PC-3 (cell line): ENCODE measurements at regions not wholly inside any gene's neighbourhood (a gene's known extent, or its start where the extent isn't known, plus 50 kb on each side); places are given as distances from the start of the nearest gene placed in this dataset.

ENCODE experiments used
- ATAC-seq: fragments of 200-7000 bp; cut with Tn5 transposase; 2 replicates; pipeline ENCODE4 v1.9.1; 2020; ENCODE audit warnings: mild to moderate bottlenecking, moderate library complexity
- BruUV-seq: library from RNA; stranded (reverse); fragments of 400-500 nt; replicated peaks from 2 replicates; lab custom pipeline; 2021; lab: Mats Ljungman, UMichigan
- CTCF ChIA-PET: fragments of 300-600 bp; sonication (Branson Sonifier 250); formaldehyde crosslinking; loops from one replicate; lab custom pipeline; 2022; ENCODE audit warnings: antibody characterized with exemption; lab: Charles Lee
- POLR2A ChIA-PET: fragments of 300-600 bp; sonication (Branson Sonifier 250); formaldehyde crosslinking; loops from one replicate; lab custom pipeline; 2022; ENCODE audit warnings: antibody characterized with exemption; ENCODE audit not compliant: unreplicated experiment; lab: Charles Lee
- DNase-seq: peaks from one replicate; pipeline ENCODE4 v3.0.0-alpha.2; 2015
- H2AFZ ChIP-seq: fragments of 300-600 bp; sonication (generic); 2 replicates; pipeline ENCODE4 v1.6.0; 2016; ENCODE audit warnings: antibody characterized with exemption, low read length
- H3F3A ChIP-seq: fragments of 300-600 bp; sonication (generic); one replicate; pipeline ENCODE4 v1.6.0; 2017; ENCODE audit warnings: antibody characterized with exemption, low read length, control low read depth, mild to moderate bottlenecking; ENCODE audit not compliant: unreplicated experiment
- H3K27ac ChIP-seq: fragments of 300-600 bp; sonication (generic); 2 replicates; pipeline ENCODE4 v1.5.1; 2016; ENCODE audit warnings: mild to moderate bottlenecking, low read length
- H3K27me3 ChIP-seq: fragments of 300-600 bp; sonication (generic); 2 replicates; pipeline ENCODE4 v1.6.1; 2016; ENCODE audit warnings: low read length, mixed read lengths
- H3K36me3 ChIP-seq: fragments of 300-600 bp; sonication (generic); 2 replicates; pipeline ENCODE4 v1.6.1; 2016; ENCODE audit warnings: low read depth, mixed run types, low read length, mixed read lengths
- H3K4me1 ChIP-seq: fragments of 300-600 bp; sonication (generic); 2 replicates; pipeline ENCODE4 v1.5.1; 2016; ENCODE audit warnings: low read length; ENCODE audit not compliant: insufficient read depth
- H3K4me2 ChIP-seq: fragments of 300-600 bp; sonication (generic); 2 replicates; pipeline ENCODE4 v1.6.0; 2016; ENCODE audit warnings: low read length
- H3K4me3 ChIP-seq: fragments of 300-600 bp; sonication (generic); 2 replicates; pipeline ENCODE4 v1.5.1; 2016; ENCODE audit warnings: mild to moderate bottlenecking, low read length, mixed read lengths
- H3K79me2 ChIP-seq: fragments of 300-600 bp; sonication (generic); 2 replicates; pipeline ENCODE4 v1.6.1; 2017; ENCODE audit warnings: low read length, mixed read lengths
- H3K9ac ChIP-seq: fragments of 300-600 bp; sonication (generic); 2 replicates; pipeline ENCODE4 v1.6.0; 2016; ENCODE audit warnings: mild to moderate bottlenecking, low read length
- H3K9me2 ChIP-seq: fragments of 300-600 bp; sonication (generic); replicated peaks from 2 replicates; pipeline ENCODE4 v1.6.1; 2016; ENCODE audit warnings: mixed run types, low read length, mixed read lengths
- H3K9me3 ChIP-seq: fragments of 300-600 bp; sonication (generic); 2 replicates; pipeline ENCODE4 v1.6.1; 2016; ENCODE audit warnings: low read length, mixed read lengths
- H4K20me1 ChIP-seq: fragments of 300-600 bp; sonication (generic); 2 replicates; pipeline ENCODE4 v1.6.1; 2016; ENCODE audit warnings: low read length, mixed read lengths
- EZH2 ChIP-seq: fragments of 300-600 bp; sonication (generic); IDR thresholded peaks from one replicate; pipeline ENCODE4 v1.6.1; 2017; ENCODE audit warnings: antibody characterized with exemption, mild to moderate bottlenecking, low read length; ENCODE audit not compliant: unreplicated experiment
- EZH2phosphoT487 ChIP-seq: fragments of 300-600 bp; sonication (generic); IDR thresholded peaks from 2 replicates; pipeline ENCODE4 v1.6.1; 2018; ENCODE audit warnings: mild to moderate bottlenecking, antibody characterized with exemption, low read length, borderline replicate concordance
- intact Hi-C: fragments of 100-400 bp; cut with micrococcal nuclease; formaldehyde crosslinking; loops from 2 replicates; pipeline ENCODE4 v1.9.0; 2023
- TF ChIP-seq, protein P1 (sequence below): fragments of 300-600 bp; sonication (generic); conservative IDR thresholded peaks from 2 replicates; pipeline ENCODE4 v1.5.1; 2017; ENCODE audit warnings: antibody characterized with exemption, low read depth, mild to moderate bottlenecking, low read length

DNA sequence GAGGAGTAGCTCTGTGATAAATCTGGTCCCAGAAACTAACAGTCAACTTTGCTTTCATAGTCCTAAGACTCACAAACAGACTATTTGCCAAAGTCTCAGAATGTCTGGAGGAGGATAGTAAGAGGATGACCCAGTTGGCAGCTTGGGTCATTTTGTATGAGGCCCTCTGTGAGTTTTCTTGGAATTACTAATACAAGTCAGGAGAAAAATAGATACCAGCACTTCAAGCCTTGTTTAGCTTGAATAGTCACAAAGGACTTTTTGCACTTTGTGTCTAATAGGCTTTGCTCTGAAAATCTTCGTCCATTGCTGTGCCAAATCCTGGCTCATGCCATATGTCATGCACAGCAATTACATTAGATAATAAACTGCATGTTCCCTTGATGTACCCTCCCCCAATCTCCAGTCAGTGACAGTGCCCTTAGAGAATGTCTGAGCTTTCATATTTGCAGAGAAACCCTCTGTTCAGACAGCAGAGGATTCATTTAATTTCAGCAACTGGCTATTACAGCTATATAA is 612.8 kb downstream of the CSNK1G3 start:
- H3K9me2 ChIP-seq, result no peaks in the 10 kb centered on the region
- TF ChIP-seq, protein P1, sequence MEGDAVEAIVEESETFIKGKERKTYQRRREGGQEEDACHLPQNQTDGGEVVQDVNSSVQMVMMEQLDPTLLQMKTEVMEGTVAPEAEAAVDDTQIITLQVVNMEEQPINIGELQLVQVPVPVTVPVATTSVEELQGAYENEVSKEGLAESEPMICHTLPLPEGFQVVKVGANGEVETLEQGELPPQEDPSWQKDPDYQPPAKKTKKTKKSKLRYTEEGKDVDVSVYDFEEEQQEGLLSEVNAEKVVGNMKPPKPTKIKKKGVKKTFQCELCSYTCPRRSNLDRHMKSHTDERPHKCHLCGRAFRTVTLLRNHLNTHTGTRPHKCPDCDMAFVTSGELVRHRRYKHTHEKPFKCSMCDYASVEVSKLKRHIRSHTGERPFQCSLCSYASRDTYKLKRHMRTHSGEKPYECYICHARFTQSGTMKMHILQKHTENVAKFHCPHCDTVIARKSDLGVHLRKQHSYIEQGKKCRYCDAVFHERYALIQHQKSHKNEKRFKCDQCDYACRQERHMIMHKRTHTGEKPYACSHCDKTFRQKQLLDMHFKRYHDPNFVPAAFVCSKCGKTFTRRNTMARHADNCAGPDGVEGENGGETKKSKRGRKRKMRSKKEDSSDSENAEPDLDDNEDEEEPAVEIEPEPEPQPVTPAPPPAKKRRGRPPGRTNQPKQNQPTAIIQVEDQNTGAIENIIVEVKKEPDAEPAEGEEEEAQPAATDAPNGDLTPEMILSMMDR, result no peak
- no peak for TF ChIP-seq EZH2phosphoT487
- TF ChIP-seq EZH2, result no peak
- ChIA-PET CTCF (no interaction called here), POLR2A (no interaction called here)
- no peaks in the 10 kb centered on the region for H4K20me1 ChIP-seq
- no peak overlapping the region for H3K4me3 ChIP-seq
- no peaks in the 10 kb centered on the region for H3K9me3 ChIP-seq
- no peak overlapping the region for H3K27ac ChIP-seq
- H3K4me1 ChIP-seq, result no peaks in the 10 kb centered on the region
- no peaks in the 10 kb centered on the region for H3F3A ChIP-seq
- H3K36me3 ChIP-seq, result no peaks in the 10 kb centered on the region
- no peak overlapping the region for H2AFZ ChIP-seq
- no peaks in the 10 kb centered on the region for H3K79me2 ChIP-seq
- no peak for DNase-seq
- BruUV-seq, result no TSS peak
- H3K27me3 ChIP-seq, result no peaks in the 10 kb centered on the region
- no peak overlapping the region for H3K9ac ChIP-seq
- H3K4me2 ChIP-seq, result no peak overlapping the region
- ATAC-seq, result no peak
- intact Hi-C loops, result no loop called here

DNA sequence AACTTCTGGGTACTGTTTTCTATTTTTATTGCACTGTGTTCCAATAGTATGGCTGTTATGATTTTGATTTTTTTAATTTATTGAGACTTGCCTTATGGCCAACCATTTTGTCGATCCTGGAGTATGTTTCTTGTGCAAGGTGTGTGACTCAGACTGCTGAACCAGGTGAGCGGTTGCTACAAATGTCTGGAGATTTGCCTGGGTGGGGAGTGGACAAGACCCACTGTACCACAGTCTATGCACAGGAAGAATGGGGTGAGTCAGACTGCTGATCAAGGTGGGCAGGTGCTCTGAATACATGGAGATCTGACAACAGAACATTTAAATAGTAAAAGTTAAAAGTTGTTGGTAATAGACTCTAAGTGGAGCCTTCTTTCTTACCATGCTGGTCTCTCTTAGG is 609.2 kb downstream of the CSNK1G3 start:
- no peaks in the 10 kb centered on the region for H3K4me1 ChIP-seq
- TF ChIP-seq EZH2phosphoT487, result no peak
- TF ChIP-seq, protein P1, result no peak
- no peaks in the 10 kb centered on the region for H3F3A ChIP-seq
- no peak overlapping the region for H3K4me3 ChIP-seq
- H2AFZ ChIP-seq, result no peak overlapping the region
- intact Hi-C loops, result no loop called here
- H3K9ac ChIP-seq, result no peak overlapping the region
- no peak overlapping the region for H3K27ac ChIP-seq
- H3K9me2 ChIP-seq, result no peaks in the 10 kb centered on the region
- ChIA-PET CTCF (no interaction called here), POLR2A (no interaction called here)
- no peak overlapping the region for H3K4me2 ChIP-seq
- BruUV-seq, result no TSS peak
- no peak for ATAC-seq
- H4K20me1 ChIP-seq, result no peaks in the 10 kb centered on the region
- H3K36me3 ChIP-seq, result no peaks in the 10 kb centered on the region
- no peaks in the 10 kb centered on the region for H3K9me3 ChIP-seq
- no peaks in the 10 kb centered on the region for H3K79me2 ChIP-seq
- peak; percentile 47 for DNase-seq
- H3K27me3 ChIP-seq, result no peaks in the 10 kb centered on the region

DNA sequence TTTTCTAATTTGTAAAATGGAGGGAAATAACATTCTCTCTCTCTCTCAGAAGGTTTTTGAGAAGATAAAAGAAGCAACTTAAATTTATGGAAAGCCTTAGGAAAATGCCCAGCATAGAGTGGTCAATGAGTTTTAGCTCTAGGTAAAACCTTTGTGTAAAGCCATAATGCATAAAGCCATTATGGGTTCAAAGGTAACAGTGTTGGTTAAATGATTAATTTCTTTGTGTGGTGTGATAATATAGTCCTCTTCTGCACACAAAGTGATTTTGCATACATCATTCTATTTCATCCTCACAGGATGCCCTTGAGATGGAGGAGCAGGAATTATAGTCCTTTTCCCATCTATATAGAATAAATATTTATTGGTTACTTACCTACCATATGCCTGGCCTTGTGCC is 602.9 kb downstream of the CSNK1G3 start:
- Histone ChIP-seq H3F3A (no peaks in the 10 kb centered on the region), H3K9me2 (no peaks in the 10 kb centered on the region), H3K4me3 (no peak overlapping the region), H3K9me3 (no peaks in the 10 kb centered on the region), H4K20me1 (no peaks in the 10 kb centered on the region), H3K4me1 (no peaks in the 10 kb centered on the region), H3K27ac (no peak overlapping the region), H3K36me3 (no peaks in the 10 kb centered on the region), H3K79me2 (no peaks in the 10 kb centered on the region), H2AFZ (no peak overlapping the region), H3K4me2 (no peak overlapping the region), H3K27me3 (no peaks in the 10 kb centered on the region), H3K9ac (no peak overlapping the region)
- no TSS peak for BruUV-seq
- ChIA-PET POLR2A (no interaction called here), CTCF (no interaction called here)
- intact Hi-C loops, result no loop called here
- DNase-seq, result no peak
- ATAC-seq, result no peak
- no peak for TF ChIP-seq EZH2
